ENCODE measurements at regions not wholly inside any gene's neighbourhood (a gene's known extent, or its start where the extent isn't known, plus 50 kb on each side); places are given as distances from the start of the nearest gene placed in this dataset.

DNA sequence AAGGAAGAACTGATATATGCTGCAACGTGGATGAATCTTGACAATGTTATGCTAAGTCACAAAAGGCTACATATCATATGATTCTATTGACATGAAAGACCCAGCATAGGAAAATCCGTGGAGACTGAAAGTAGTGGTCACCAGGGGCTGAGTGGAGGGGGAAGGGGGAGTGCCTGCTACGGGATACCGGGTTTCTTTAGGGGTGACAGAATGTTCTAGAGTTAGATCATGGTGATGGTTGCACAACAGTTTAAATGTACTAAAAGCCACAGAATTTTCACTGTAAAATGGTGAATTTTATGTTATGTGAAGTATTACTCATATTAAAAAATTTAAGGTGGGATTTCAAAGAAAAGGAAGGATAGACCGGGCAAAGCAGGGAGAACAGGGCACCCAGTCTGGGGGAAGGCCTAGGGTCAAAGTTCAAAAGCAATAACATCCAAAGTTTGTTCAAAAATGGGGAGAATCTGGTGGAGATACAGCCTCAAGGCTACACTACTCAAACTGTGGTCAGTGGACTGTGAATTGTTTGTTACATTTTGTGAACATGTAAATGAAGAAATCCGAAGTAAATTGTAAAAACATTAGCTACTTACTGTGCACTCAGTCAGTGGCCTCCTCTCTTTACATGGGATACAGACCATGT is 74.2 kb upstream of the FNDC3B start:
- intact Hi-C loops (cut with micrococcal nuclease) = no loop called here
- no peak for ATAC-seq
- Mint-ChIP-seq H3K4me1 (ENCODE audit: low read depth) (peaks cover 15% of the 10 kb centered on the region), H3K27me3 (no peaks in the 10 kb centered on the region), H3K4me3 (no peak overlapping the region), H3K36me3 (ENCODE audit: low read depth) (no peaks in the 10 kb centered on the region), H3K27ac (no peak overlapping the region), H3K9me3 (no peaks in the 10 kb centered on the region)
- DNase-seq = no peak
- POLR2A ChIA-PET = interaction anchor here (0.9 kb wide), 1 partner anchor 167 kb away, joined by 3 read pairs; no protein-coding TSS in a partner anchor
- TF ChIP-seq, protein P1, sequence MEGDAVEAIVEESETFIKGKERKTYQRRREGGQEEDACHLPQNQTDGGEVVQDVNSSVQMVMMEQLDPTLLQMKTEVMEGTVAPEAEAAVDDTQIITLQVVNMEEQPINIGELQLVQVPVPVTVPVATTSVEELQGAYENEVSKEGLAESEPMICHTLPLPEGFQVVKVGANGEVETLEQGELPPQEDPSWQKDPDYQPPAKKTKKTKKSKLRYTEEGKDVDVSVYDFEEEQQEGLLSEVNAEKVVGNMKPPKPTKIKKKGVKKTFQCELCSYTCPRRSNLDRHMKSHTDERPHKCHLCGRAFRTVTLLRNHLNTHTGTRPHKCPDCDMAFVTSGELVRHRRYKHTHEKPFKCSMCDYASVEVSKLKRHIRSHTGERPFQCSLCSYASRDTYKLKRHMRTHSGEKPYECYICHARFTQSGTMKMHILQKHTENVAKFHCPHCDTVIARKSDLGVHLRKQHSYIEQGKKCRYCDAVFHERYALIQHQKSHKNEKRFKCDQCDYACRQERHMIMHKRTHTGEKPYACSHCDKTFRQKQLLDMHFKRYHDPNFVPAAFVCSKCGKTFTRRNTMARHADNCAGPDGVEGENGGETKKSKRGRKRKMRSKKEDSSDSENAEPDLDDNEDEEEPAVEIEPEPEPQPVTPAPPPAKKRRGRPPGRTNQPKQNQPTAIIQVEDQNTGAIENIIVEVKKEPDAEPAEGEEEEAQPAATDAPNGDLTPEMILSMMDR (IDR thresholded peaks at IDR 0.05) = no peak
- CTCF ChIA-PET = no interaction called here

DNA sequence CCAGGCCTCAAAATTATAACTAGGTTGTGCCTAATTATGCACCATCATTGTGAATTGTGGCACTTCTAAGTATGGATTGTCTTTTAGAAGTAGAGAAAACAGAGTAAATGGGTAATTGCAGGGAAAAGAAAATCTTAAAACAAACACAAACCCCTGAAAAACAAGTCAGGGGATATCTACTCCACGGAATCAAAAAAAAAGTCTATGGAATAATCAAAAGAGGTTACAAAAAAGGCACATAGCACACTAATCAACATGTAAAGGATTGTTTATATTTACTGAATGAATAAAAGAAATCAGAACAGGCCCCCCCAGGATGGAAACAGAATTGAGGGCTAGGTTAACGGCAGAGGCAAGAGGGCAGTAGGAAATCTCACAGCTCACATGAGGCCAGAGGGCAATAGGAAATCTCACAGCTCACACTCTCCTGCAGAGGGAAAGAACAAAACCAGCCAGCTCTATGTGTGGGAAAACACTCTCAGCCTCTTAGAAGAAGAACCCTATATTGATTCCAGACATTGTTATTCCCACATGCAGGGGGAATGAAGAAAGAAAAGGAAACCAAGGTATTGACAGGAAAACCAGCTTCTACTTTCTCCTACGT is 72.7 kb upstream of the FNDC3B start:
- DNase-seq = no peak
- no peak for ATAC-seq
- ChIA-PET CTCF (no interaction called here), POLR2A (no interaction called here)
- no peaks in the 10 kb centered on the region for H3K9me3 Mint-ChIP-seq
- H3K27ac Mint-ChIP-seq = no peak overlapping the region
- no peaks in the 10 kb centered on the region for H3K36me3 Mint-ChIP-seq (ENCODE audit: low read depth)
- no peak overlapping the region for H3K4me3 Mint-ChIP-seq
- TF ChIP-seq, protein P1 (IDR thresholded peaks at IDR 0.05) = no peak
- no peaks in the 10 kb centered on the region for H3K27me3 Mint-ChIP-seq
- peaks cover 10% of the 10 kb centered on the region for H3K4me1 Mint-ChIP-seq (ENCODE audit: low read depth)
- intact Hi-C loops (cut with micrococcal nuclease) = no loop called here

DNA sequence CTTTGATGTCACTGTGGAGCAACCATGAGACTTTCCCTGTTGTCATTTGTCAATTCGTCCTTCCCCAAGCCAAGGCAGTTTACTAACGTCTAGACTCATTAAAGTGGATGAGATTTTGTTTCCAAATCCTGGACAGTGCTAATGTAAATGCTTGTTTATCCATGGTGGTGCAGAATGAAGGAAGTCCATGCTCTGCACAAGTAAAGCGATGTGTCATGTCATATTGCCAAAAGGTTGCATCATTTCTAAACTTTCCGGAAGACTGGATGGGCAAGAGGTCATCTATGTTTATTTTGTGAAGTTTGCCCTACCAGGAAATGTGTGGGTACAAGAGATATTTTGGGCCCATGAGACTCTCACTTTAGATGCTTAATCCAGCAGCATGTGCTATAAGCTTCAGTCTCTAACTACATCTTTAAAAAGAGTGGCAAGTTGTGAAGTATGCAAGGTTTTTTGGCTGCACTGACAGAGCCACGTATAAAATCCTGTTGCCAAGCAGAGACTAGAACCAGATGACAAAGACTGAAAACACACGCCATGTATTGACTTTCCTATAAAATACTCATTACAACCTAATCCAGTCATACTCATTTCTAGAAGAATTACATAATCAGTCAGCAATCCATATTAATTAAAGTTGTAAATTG is 72.1 kb upstream of the FNDC3B start:
- Mint-ChIP-seq H3K36me3 (ENCODE audit: low read depth) (no peaks in the 10 kb centered on the region), H3K9me3 (no peaks in the 10 kb centered on the region), H3K27me3 (peaks cover 3% of the 10 kb centered on the region), H3K4me1 (ENCODE audit: low read depth) (peaks cover 10% of the 10 kb centered on the region), H3K27ac (peak overlapping the region; percentile 11), H3K4me3 (no peak overlapping the region)
- no peak for ATAC-seq
- POLR2A ChIA-PET = no interaction called here
- DNase-seq = no peak
- CTCF ChIA-PET = no interaction called here
- intact Hi-C loops (cut with micrococcal nuclease) = no loop called here
- TF ChIP-seq, protein P1 (IDR thresholded peaks at IDR 0.05) = no peak

DNA sequence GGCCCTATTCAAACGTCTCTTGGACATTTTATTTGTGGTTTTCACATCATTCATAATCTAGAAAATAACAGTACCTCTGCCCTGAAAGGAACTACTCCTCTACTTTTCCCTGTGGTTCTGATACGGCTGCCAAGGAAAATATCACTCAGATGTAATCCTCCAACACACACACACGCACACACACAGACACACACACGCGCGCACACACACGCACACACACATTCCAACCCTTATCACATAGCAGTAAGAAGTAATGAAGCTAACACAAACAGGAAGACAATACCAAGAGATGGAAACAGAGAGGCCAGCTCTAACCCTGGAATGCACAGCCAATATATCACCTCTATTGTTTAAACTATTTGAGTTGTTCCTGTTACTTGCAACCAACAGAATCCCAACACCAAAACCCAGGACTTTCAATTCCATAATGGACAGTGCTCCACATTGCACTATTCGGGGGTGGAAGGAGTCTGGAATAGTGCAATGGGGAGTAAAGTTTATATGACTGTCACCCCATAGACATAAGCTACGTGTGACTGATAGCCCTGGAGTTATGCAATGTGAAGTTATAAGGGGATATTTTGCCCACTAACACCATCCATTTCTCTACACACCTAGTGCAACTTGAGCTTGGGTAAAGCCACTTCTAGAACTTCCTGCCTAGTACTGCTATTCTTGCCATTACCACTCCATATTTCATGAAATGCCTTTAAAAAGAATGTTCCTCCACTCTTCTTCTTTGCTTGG is 71.3 kb upstream of the FNDC3B start:
- TF ChIP-seq, protein P1 (IDR thresholded peaks at IDR 0.05) = no peak
- no peaks in the 10 kb centered on the region for H3K9me3 Mint-ChIP-seq

More for the DNA sequence above, 71.3 kb upstream of the FNDC3B start:
- ChIA-PET POLR2A (no interaction called here), CTCF (no interaction called here)
- intact Hi-C loops (cut with micrococcal nuclease) = no loop called here
- no peak for ATAC-seq
- no peaks in the 10 kb centered on the region for H3K36me3 Mint-ChIP-seq (ENCODE audit: low read depth)
- no peak overlapping the region for H3K4me3 Mint-ChIP-seq
- peaks cover 3% of the 10 kb centered on the region for H3K27me3 Mint-ChIP-seq
- DNase-seq = no peak
- peaks cover 10% of the 10 kb centered on the region for H3K4me1 Mint-ChIP-seq (ENCODE audit: low read depth)
- no peak overlapping the region for H3K27ac Mint-ChIP-seq
